ENCODE measurements at regions not wholly inside any gene's neighbourhood (a gene's known extent, or its start where the extent isn't known, plus 50 kb on each side); places are given as distances from the start of the nearest gene placed in this dataset.
"Not testable (repeated sequence)": the region's sequence is repeated elsewhere in the genome, so short reads cannot be mapped to it uniquely, and the experiment has no call there.

DNA sequence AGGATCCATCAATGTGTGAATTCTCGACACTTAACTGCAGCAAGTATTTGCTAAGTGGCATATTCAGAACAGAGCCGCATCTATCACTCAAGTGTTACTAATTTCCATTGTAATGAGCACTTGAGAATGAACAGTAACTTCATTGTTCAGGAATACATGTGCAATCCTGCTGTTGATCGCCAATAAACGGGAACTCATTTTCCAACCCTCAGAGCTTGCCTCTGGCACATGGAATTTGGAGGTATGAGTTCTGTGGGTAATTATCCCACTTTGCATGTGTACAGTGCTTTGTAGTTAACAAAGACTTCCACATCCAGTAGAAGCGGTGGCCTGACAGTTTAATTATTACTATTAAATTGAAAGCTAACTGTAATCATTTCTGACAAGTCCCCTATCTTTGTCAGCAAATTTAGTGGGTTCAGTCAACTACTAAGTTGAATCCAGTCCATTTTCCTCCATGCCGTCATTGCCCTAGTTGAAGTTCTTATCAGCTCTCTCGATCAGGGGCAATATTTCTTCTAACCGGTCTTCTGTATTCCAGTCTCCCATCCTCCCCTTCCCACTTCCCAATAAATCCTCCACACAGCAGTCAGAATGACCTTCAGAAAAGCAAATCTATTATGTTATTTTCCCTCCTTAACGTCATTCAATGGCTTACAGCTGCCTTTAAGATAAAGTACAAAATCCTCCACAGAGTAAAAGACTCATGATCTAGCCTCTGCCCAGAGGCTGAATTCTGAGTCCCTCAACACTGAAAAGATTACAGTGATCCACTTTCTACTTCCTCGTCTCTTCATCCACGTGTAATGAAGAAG lies 62.4 kb upstream of the GBA3 start:
- not testable (repeated sequence) for H3K4me1 ChIP-seq (ENCODE audit: control insufficient read depth, insufficient read depth, low read length); H3K4me3 ChIP-seq (ENCODE audit: low read depth, low read length)

DNA sequence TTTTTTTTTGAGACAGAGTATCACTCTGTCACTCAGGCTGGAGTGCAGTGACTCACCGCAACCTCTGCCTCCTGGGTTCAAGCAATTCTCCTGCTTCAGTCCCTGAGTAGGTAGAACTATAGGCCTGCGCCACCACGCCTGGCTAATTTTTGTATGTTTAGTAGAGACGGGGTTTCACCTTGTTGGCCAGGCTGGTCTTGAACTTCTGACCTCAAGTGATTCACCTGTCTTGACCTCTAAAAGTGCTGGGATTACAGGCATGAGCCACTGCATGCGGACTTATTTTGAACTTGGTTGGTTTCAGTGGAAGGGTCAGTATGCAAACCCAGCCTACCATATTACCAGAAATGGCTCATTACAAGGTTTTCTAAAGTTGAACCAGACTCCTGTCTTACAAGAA lies 61.6 kb upstream of the GBA3 start:
- not testable (repeated sequence) for H3K4me3 ChIP-seq (ENCODE audit: low read depth, low read length); H3K27ac ChIP-seq (ENCODE audit: low read depth, low read length); H3K4me1 ChIP-seq (ENCODE audit: control insufficient read depth, insufficient read depth, low read length); H3K27me3 ChIP-seq (ENCODE audit: control insufficient read depth, insufficient read depth, low read length); H3K36me3 ChIP-seq (ENCODE audit: control insufficient read depth, insufficient read depth, low read length); H3K9me3 ChIP-seq (ENCODE audit: control insufficient read depth, insufficient read depth, low read depth, low read length); H3K9ac ChIP-seq (ENCODE audit: low read length)

More for the DNA sequence above, 62.4 kb upstream of the GBA3 start:
- H3K9me3 ChIP-seq (ENCODE audit: control insufficient read depth, insufficient read depth, low read depth, low read length); H3K9ac ChIP-seq (ENCODE audit: low read length); H3K36me3 ChIP-seq (ENCODE audit: control insufficient read depth, insufficient read depth, low read length); H3K27ac ChIP-seq (ENCODE audit: low read depth, low read length); H3K27me3 ChIP-seq (ENCODE audit: control insufficient read depth, insufficient read depth, low read length): not testable (repeated sequence)

DNA sequence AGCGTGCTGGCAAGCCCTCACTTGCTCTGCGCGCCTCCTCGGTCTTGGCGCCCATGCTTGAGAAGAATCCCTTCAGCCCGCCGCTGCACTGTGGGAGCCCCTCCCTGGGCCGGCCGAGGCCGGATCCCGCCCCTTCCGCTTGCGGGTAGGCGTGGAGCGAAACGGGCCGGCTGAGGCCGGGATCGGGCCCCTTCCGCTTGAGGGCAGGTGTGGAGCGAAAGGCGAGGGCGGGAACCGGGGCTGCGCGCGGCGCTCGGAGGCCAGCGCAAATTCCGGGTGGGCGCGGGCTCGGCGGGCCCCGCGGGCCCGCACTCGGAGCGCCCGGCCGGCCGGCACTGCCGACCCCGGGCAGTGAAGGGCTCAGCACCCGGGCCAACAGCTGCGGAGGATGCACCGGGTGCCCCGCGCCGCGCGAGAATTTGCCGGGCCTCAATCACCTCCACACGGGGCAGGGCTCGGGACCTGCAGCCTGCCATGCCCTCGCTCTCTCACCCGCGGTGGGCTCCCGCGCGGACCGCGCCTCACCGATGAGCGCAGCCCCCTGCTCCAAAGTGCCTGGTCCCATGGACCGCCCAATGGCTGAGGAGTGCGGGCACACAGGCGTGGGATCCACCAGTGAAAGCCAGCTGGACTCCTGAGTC lies 58.1 kb upstream of the GBA3 start:
- no peak overlapping the region for H3K27ac ChIP-seq (ENCODE audit: low read depth, low read length)
- H3K4me1 ChIP-seq (ENCODE audit: control insufficient read depth, insufficient read depth, low read length) = no peaks in the 10 kb centered on the region
- H3K36me3 ChIP-seq (ENCODE audit: control insufficient read depth, insufficient read depth, low read length) = no peaks in the 10 kb centered on the region
- no peak overlapping the region for H3K9ac ChIP-seq (ENCODE audit: low read length)
- H3K9me3 ChIP-seq (ENCODE audit: control insufficient read depth, insufficient read depth, low read depth, low read length) = peaks cover 7% of the 10 kb centered on the region; the same call in 1 of the 2 replicates
- H3K4me3 ChIP-seq (ENCODE audit: low read depth, low read length) = no peak overlapping the region
- H3K27me3 ChIP-seq (ENCODE audit: control insufficient read depth, insufficient read depth, low read length) = no peaks in the 10 kb centered on the region

DNA sequence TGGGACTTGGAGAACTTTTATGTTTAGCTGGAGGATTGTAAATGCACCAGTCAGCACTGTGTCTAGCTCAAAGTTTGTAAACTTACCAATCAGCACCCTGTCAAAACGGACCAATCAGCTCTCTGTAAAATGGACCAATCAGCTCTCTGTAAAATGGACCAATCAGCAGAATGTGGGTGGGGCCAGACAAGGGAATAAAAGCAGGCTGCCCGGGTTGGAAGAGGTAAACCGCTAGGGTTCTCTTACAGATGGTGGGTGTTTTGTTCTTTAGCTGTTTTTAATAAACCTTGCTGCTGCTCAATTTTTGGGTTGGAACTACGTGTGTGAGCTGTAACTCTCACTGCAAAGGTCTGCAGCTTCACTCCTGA lies 57.6 kb upstream of the GBA3 start:
- H3K9ac ChIP-seq (ENCODE audit: low read length); H3K9me3 ChIP-seq (ENCODE audit: control insufficient read depth, insufficient read depth, low read depth, low read length): not testable (repeated sequence)

DNA sequence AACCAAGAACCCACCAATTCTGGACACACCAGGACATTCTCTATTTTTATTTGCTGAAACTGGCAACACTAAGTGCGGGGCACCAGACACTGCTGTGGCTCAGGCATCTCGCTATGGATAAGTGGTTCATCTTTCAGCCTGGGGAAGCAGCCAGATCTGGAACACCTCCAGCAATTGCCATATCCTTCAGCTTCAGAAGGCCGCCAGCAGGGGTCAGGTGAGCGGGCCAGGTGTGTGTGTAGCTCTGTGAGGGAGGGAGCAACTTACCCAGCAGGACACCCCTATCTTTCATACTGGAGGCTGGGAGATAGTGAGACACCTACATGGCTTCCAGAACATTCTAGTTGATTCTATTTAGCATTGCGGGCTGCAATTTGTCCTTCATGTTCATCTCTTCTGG lies 57.0 kb upstream of the GBA3 start:
- Histone ChIP-seq H3K27me3 (ENCODE audit: control insufficient read depth, insufficient read depth, low read length) (no peaks in the 10 kb centered on the region), H3K4me3 (ENCODE audit: low read depth, low read length) (no peak overlapping the region), H3K9ac (ENCODE audit: low read length) (no peak overlapping the region), H3K4me1 (ENCODE audit: control insufficient read depth, insufficient read depth, low read length) (no peaks in the 10 kb centered on the region), H3K36me3 (ENCODE audit: control insufficient read depth, insufficient read depth, low read length) (no peaks in the 10 kb centered on the region), H3K27ac (ENCODE audit: low read depth, low read length) (no peak overlapping the region), H3K9me3 (ENCODE audit: control insufficient read depth, insufficient read depth, low read depth, low read length) (peaks cover 8% of the 10 kb centered on the region)

More for the DNA sequence above, 57.6 kb upstream of the GBA3 start:
- H3K27me3 ChIP-seq (ENCODE audit: control insufficient read depth, insufficient read depth, low read length); H3K27ac ChIP-seq (ENCODE audit: low read depth, low read length); H3K36me3 ChIP-seq (ENCODE audit: control insufficient read depth, insufficient read depth, low read length); H3K4me1 ChIP-seq (ENCODE audit: control insufficient read depth, insufficient read depth, low read length); H3K4me3 ChIP-seq (ENCODE audit: low read depth, low read length): not testable (repeated sequence)

DNA sequence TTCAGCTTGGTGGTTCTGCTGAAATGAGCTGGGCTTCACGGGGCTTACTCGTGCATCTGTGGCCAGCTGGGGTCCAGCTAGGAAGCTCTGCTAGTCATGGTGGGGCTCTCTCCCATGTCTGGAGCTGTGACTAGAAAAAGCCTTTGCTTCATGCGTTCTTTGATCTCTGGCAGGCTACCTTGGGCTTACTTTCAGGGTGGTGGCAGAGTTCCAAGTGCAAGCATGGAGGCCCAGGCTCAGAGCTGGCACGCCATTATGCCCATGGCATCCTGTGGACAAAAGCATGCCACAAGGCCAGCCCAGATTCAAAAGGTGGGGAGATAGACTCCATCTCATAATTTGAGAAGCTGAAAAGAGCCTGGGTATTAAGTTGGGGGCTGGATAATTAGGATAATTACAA lies 55.4 kb upstream of the GBA3 start:
- Histone ChIP-seq H3K4me3 (ENCODE audit: low read depth, low read length) (no peak overlapping the region), H3K9ac (ENCODE audit: low read length) (no peak overlapping the region), H3K9me3 (ENCODE audit: control insufficient read depth, insufficient read depth, low read depth, low read length) (peaks cover 14% of the 10 kb centered on the region), H3K4me1 (ENCODE audit: control insufficient read depth, insufficient read depth, low read length) (no peaks in the 10 kb centered on the region), H3K36me3 (ENCODE audit: control insufficient read depth, insufficient read depth, low read length) (no peaks in the 10 kb centered on the region), H3K27me3 (ENCODE audit: control insufficient read depth, insufficient read depth, low read length) (no peaks in the 10 kb centered on the region), H3K27ac (ENCODE audit: low read depth, low read length) (no peak overlapping the region)
